Upper lobe of left lung (tissue), 4 donors: ENCODE measurements at regions not wholly inside any gene's neighbourhood (a gene's known extent, or its start where the extent isn't known, plus 50 kb on each side); places are given as distances from the start of the nearest gene placed in this dataset.

ENCODE experiments used
- CTCF ChIP-seq, 6 experiments: fragments of 450-650 bp in 4 of 6; fragments of 200-600 bp in 2 of 6; sonication (generic) in 2 of 6; IDR thresholded peaks; one replicate each; pipeline ENCODE4 v1.5.1; 2016 to 2019; ENCODE audit warnings: antibody characterized with exemption in 6 of 6
- EP300 ChIP-seq, 4 donors: sonication (generic); formaldehyde crosslinking; IDR thresholded peaks; one replicate each; pipeline ENCODE4 v1.5.1; 2017; ENCODE audit warnings: antibody characterized with exemption in 4 of 4, control low read depth in 2 of 4
- POLR2AphosphoS5 ChIP-seq, 2 donors: sonication (generic); formaldehyde crosslinking; IDR thresholded peaks; one replicate each; pipeline ENCODE4 v1.5.1; 2017; ENCODE audit warnings: antibody characterized with exemption in 2 of 2

GRCh38 chr2:18401471-18401870, 159.0 kb downstream of the RDH14 start:
- TF ChIP-seq POLR2AphosphoS5 (IDR thresholded peaks at IDR 0.05) (no peak), CTCF (IDR thresholded peaks at IDR 0.05) (no peak), EP300 (IDR thresholded peaks at IDR 0.05) (no peak)
